GM19395 (cell line): ENCODE measurements at regions not wholly inside any gene's neighbourhood (a gene's known extent, or its start where the extent isn't known, plus 50 kb on each side); places are given as distances from the start of the nearest gene placed in this dataset.
"Not testable (repeated sequence)": the region's sequence is repeated elsewhere in the genome, so short reads cannot be mapped to it uniquely, and the experiment has no call there.

Source experiments
- ATAC-seq: cut with Tn5 transposase; IDR thresholded peaks from one replicate; pipeline ENCODE4 v1.9.1; 2021; ENCODE audit warnings: mild to moderate bottlenecking, moderate library complexity; ENCODE audit not compliant: unreplicated experiment

GRCh38 chr7:17436126-17436525 is 137.7 kb downstream of the AHR start:
- ATAC-seq = no peak

- ATAC-seq = no peak
These were observed 139.1 kb downstream of the AHR start for GRCh38 chr7:17437586-17437985.

GRCh38 chr7:17440025-17440784 is 141.8 kb downstream of the AHR start:
- not testable (repeated sequence) for ATAC-seq

- no peak for ATAC-seq
These were observed 142.4 kb downstream of the AHR start for GRCh38 chr7:17440831-17441230.

- ATAC-seq = no peak
These were observed 143.1 kb downstream of the AHR start for GRCh38 chr7:17441557-17441956.

GRCh38 chr7:17444151-17444550 is 145.7 kb downstream of the AHR start:
- no peak for ATAC-seq

- ATAC-seq = no peak
These were observed 146.2 kb downstream of the AHR start for GRCh38 chr7:17444673-17445072.

GRCh38 chr7:17446340-17446739 is 147.9 kb downstream of the AHR start:
- no peak for ATAC-seq

GRCh38 chr7:17447728-17448478 is 149.5 kb downstream of the AHR start:
- ATAC-seq = no peak

GRCh38 chr7:17448479-17449423 is 150.3 kb downstream of the AHR start:
- ATAC-seq = no peak

GRCh38 chr7:17456541-17456940 is 158.1 kb downstream of the AHR start:
- ATAC-seq = no peak

GRCh38 chr7:17460001-17460400 is 161.5 kb downstream of the AHR start:
- no peak for ATAC-seq

- ATAC-seq = no peak
These were observed 162.2 kb downstream of the AHR start for GRCh38 chr7:17460665-17461064.

- no peak for ATAC-seq
These were observed 163.7 kb downstream of the AHR start for GRCh38 chr7:17462131-17462631.

GRCh38 chr7:17463511-17464085 is 165.1 kb downstream of the AHR start:
- ATAC-seq = no peak

- ATAC-seq = no peak
These were observed 167.8 kb downstream of the AHR start for GRCh38 chr7:17466216-17466615.

GRCh38 chr7:17467386-17467945 is 169.0 kb downstream of the AHR start:
- no peak for ATAC-seq

- no peak for ATAC-seq
These were observed 172.9 kb downstream of the AHR start for GRCh38 chr7:17471325-17471724.

- peak; percentile 40 for ATAC-seq
These were observed 174.1 kb downstream of the AHR start for GRCh38 chr7:17472518-17472917.

GRCh38 chr7:17472939-17473338 is 174.5 kb downstream of the AHR start:
- peak; percentile 73 for ATAC-seq
